GM12878 (cell line): ENCODE measurements at regions not wholly inside any gene's neighbourhood (a gene's known extent, or its start where the extent isn't known, plus 50 kb on each side); places are given as distances from the start of the nearest gene placed in this dataset.

ENCODE experiments used
- ATAC-seq: fragments of 200-7000 bp; cut with Tn5 transposase; 3 replicates; pipeline ENCODE4 v1.9.1; 2020; ENCODE audit warnings: mild to moderate bottlenecking, moderate library complexity
- BruUV-seq: library from RNA; stranded (reverse); fragments of 400-500 nt; replicated peaks from 2 replicates; lab custom pipeline; 2021; lab: Mats Ljungman, UMichigan
- CTCF ChIA-PET: fragments of 300-600 bp; sonication (Branson Sonifier 250); formaldehyde crosslinking; extraction: SDS; loops from one replicate; lab custom pipeline; 2021; ENCODE audit warnings: inconsistent platforms; lab: Yijun Ruan, JAX
- POLR2A ChIA-PET: fragments of 350-600 bp; formaldehyde crosslinking; extraction: SDS; loops from one replicate; lab custom pipeline; 2021; ENCODE audit warnings: inconsistent platforms; lab: Charles Lee
- RAD21 ChIA-PET: fragments of 300-600 bp; sonication (Branson Sonifier 250); formaldehyde crosslinking; loops from one replicate; lab custom pipeline; 2023; ENCODE audit warnings: antibody characterized with exemption; ENCODE audit not compliant: unreplicated experiment; lab: Charles Lee
- SMC1A ChIA-PET: fragments of 300-600 bp; sonication (Branson Sonifier 250); formaldehyde crosslinking; loops from one replicate; lab custom pipeline; 2023; ENCODE audit not compliant: unreplicated experiment, uncharacterized antibody; lab: Charles Lee
- DNase-seq: peaks from one replicate; pipeline ENCODE4 v3.0.0-alpha.2; 2011; ENCODE audit warnings: low read depth, low spot score
- FAIRE-seq: peaks from 3 replicates; lab custom pipeline; 2011; peaks lifted over from hg19 to GRCh38; lab: Jason Lieb, UNC
- H2AFZ ChIP-seq: 2 replicates; pipeline ENCODE4 v1.6.0; 2011; ENCODE audit warnings: low read depth, low read length, control low read depth; ENCODE audit not compliant: control insufficient read depth
- H3K27ac ChIP-seq: 2 replicates; pipeline ENCODE4 v1.5.1; 2011; ENCODE audit warnings: control low read depth; ENCODE audit not compliant: control insufficient read depth, insufficient read depth
- H3K27me3 ChIP-seq, 2 experiments: replicated peaks in 1 of 2; 2 replicates each; pipeline versions ENCODE4 v1.6.0 to v1.6.1; 2011; ENCODE audit warnings: low read length in 1 of 2; ENCODE audit not compliant: control insufficient read depth in 2 of 2, insufficient read depth in 2 of 2
- H3K36me3 ChIP-seq, 2 experiments: 2 replicates each; pipeline ENCODE4 v1.5.1; 2011; ENCODE audit warnings: low read length in 1 of 2; ENCODE audit not compliant: control insufficient read depth in 2 of 2, insufficient read depth in 2 of 2
- H3K4me1 ChIP-seq: 2 replicates; pipeline ENCODE4 v1.6.1; 2011; ENCODE audit warnings: mild to moderate bottlenecking, low read length, moderate library complexity, mixed read lengths; ENCODE audit not compliant: control insufficient read depth, insufficient read depth
- H3K4me2 ChIP-seq: 2 replicates; pipeline ENCODE4 v1.6.0; 2011; ENCODE audit warnings: control low read depth; ENCODE audit not compliant: control insufficient read depth, insufficient read depth
- H3K4me3 ChIP-seq: fragments of 200-600 bp; sonication (generic); 2 replicates; pipeline ENCODE4 v1.5.1; 2016
- H3K79me2 ChIP-seq: 2 replicates; pipeline ENCODE4 v1.6.0; 2011; ENCODE audit warnings: low read length; ENCODE audit not compliant: control insufficient read depth, insufficient read depth
- H3K9ac ChIP-seq: 2 replicates; pipeline ENCODE4 v1.8.0; 2011; ENCODE audit warnings: low read length, control low read depth, mixed read lengths; ENCODE audit not compliant: control insufficient read depth, insufficient read depth
- H3K9me3 ChIP-seq: replicated peaks from 3 replicates; pipeline ENCODE4 v1.5.1; 2011; ENCODE audit warnings: mild to moderate bottlenecking, low read length; ENCODE audit not compliant: control insufficient read depth, insufficient read depth
- H4K20me1 ChIP-seq: 2 replicates; pipeline ENCODE4 v1.6.0; 2011; ENCODE audit not compliant: control insufficient read depth, insufficient read depth
- ATF2 ChIP-seq: IDR thresholded peaks from 2 replicates; pipeline ENCODE4 v1.6.1; 2012; ENCODE audit warnings: low read length, inconsistent platforms
- CBX3 ChIP-seq: fragments of 200-600 bp; sonication (generic); IDR thresholded peaks from 2 replicates; pipeline ENCODE4 v1.6.1; 2016; ENCODE audit warnings: low read depth, borderline replicate concordance
- ZBED1 ChIP-seq: IDR thresholded peaks from 2 replicates; pipeline ENCODE4 v1.6.1; 2016; ENCODE audit warnings: borderline replicate concordance
- WGBS: methylation state at CpG from one replicate; pipeline ENCODE4 v1.1.6; 2016; ENCODE audit warnings: low lambda C conversion rate; ENCODE audit not compliant: insufficient replicate concordance, insufficient coverage; ENCODE audit errors: missing lambda C conversion rate; 5-methylcytosine and 5-hydroxymethylcytosine counted together
- in situ Hi-C: fragments of 300-500 bp; cut with MboI; formaldehyde crosslinking; loops from 9 replicates; pipeline ENCODE4 v1.14.3; 2018; ENCODE audit warnings: mixed read lengths
- intact Hi-C: fragments of 100-400 bp; cut with micrococcal nuclease; formaldehyde crosslinking; loops from one replicate; pipeline ENCODE4 v1.14.2; 2022; ENCODE audit not compliant: unreplicated experiment
- TF ChIP-seq, protein P1 (sequence below): fragments of 150-350 bp; IDR thresholded peaks from 2 replicates; pipeline ENCODE4 v1.6.1; 2016; ENCODE audit warnings: low read depth, low read length

- Histone ChIP-seq H3K4me1 (no peaks in the 10 kb centered on the region), H3K4me3 (no peak overlapping the region), H3K9ac (no peak overlapping the region), H3K79me2 (no peaks in the 10 kb centered on the region), H3K27me3 (no peaks in the 10 kb centered on the region), H3K9me3 (no peaks in the 10 kb centered on the region), H3K4me2 (no peak overlapping the region), H4K20me1 (no peaks in the 10 kb centered on the region), H3K27ac (no peak overlapping the region), H3K36me3 (no peaks in the 10 kb centered on the region), H2AFZ (no peak overlapping the region)
- TF ChIP-seq ZBED1 (no peak), ATF2 (no peak), CBX3 (no peak)
- TF ChIP-seq, protein P1, sequence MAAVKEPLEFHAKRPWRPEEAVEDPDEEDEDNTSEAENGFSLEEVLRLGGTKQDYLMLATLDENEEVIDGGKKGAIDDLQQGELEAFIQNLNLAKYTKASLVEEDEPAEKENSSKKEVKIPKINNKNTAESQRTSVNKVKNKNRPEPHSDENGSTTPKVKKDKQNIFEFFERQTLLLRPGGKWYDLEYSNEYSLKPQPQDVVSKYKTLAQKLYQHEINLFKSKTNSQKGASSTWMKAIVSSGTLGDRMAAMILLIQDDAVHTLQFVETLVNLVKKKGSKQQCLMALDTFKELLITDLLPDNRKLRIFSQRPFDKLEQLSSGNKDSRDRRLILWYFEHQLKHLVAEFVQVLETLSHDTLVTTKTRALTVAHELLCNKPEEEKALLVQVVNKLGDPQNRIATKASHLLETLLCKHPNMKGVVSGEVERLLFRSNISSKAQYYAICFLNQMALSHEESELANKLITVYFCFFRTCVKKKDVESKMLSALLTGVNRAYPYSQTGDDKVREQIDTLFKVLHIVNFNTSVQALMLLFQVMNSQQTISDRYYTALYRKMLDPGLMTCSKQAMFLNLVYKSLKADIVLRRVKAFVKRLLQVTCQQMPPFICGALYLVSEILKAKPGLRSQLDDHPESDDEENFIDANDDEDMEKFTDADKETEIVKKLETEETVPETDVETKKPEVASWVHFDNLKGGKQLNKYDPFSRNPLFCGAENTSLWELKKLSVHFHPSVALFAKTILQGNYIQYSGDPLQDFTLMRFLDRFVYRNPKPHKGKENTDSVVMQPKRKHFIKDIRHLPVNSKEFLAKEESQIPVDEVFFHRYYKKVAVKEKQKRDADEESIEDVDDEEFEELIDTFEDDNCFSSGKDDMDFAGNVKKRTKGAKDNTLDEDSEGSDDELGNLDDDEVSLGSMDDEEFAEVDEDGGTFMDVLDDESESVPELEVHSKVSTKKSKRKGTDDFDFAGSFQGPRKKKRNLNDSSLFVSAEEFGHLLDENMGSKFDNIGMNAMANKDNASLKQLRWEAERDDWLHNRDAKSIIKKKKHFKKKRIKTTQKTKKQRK, result no peak
- ChIA-PET CTCF (no interaction called here), SMC1A (no interaction called here), RAD21 (no interaction called here), POLR2A (no interaction called here)
- no TSS peak for BruUV-seq
- in situ Hi-C loops (no loop called here), intact Hi-C loops (no loop called here)
- DNase-seq, result no peak
- ATAC-seq, result no peak
- FAIRE-seq, result no peak
- 46% methylated on average over 23 of the region's 26 CpGs for WGBS
Observed at GRCh38 chr3:164179110-164179774, 899.1 kb downstream of the SI start.
